GM13976 (cell line): ENCODE measurements at regions not wholly inside any gene's neighbourhood (a gene's known extent, or its start where the extent isn't known, plus 50 kb on each side); places are given as distances from the start of the nearest gene placed in this dataset.

Source experiments
- DNase-seq: peaks from one replicate; pipeline ENCODE4 v3.0.0; 2012; ENCODE audit warnings: low spot score
- CTCF ChIP-seq: IDR thresholded peaks from 2 replicates; pipeline ENCODE4 v1.5.1; 2012; ENCODE audit warnings: borderline replicate concordance, mild to moderate bottlenecking; ENCODE audit not compliant: insufficient read depth; ENCODE audit errors: extremely low read depth, missing control alignments, control extremely low read depth
- in situ Hi-C: fragments of 300-500 bp; cut with MboI; formaldehyde crosslinking; loops from one replicate; pipeline ENCODE4 v1.12.0; 2022; ENCODE audit warnings: low sequenced_read_pairs, mixed read lengths, inconsistent platforms; ENCODE audit not compliant: unreplicated experiment

- no peak for TF ChIP-seq CTCF
- no peak for DNase-seq
- in situ Hi-C loops: no loop called here
Observed at GRCh38 chr6:147910281-147910680, 401.8 kb downstream of the SAMD5 start.

- no peak for TF ChIP-seq CTCF
Observed at GRCh38 chr6:147911057-147911456, 402.6 kb downstream of the SAMD5 start.

GRCh38 chr6:147911686-147912085, 403.2 kb downstream of the SAMD5 start:
- TF ChIP-seq CTCF: no peak
- DNase-seq: no peak
- in situ Hi-C loops: no loop called here

More at GRCh38 chr6:147911057-147911456, 402.6 kb downstream of the SAMD5 start:
- in situ Hi-C loops: no loop called here
- DNase-seq: no peak

GRCh38 chr6:147922799-147923198, 414.3 kb downstream of the SAMD5 start:
- no peak for DNase-seq
- in situ Hi-C loops: no loop called here
- no peak for TF ChIP-seq CTCF

GRCh38 chr6:147924598-147924997, 416.1 kb downstream of the SAMD5 start:
- DNase-seq: no peak
- in situ Hi-C loops: no loop called here
- no peak for TF ChIP-seq CTCF

- no peak for TF ChIP-seq CTCF
- in situ Hi-C loops: no loop called here
Observed at GRCh38 chr6:147925826-147926225, 416.8 kb upstream of the SASH1 start.

GRCh38 chr6:147930745-147931144, 411.9 kb upstream of the SASH1 start:
- no peak for TF ChIP-seq CTCF
- in situ Hi-C loops: no loop called here
- DNase-seq: no peak

More at GRCh38 chr6:147925826-147926225, 416.8 kb upstream of the SASH1 start:
- no peak for DNase-seq
